ENCODE measurements at regions not wholly inside any gene's neighbourhood (a gene's known extent, or its start where the extent isn't known, plus 50 kb on each side); places are given as distances from the start of the nearest gene placed in this dataset.
"Not testable (repeated sequence)": the region's sequence is repeated elsewhere in the genome, so short reads cannot be mapped to it uniquely, and the experiment has no call there.

GRCh38 chr4:27635936-27636913 lies 775.6 kb downstream of the STIM2 start:
- DNase-seq (ENCODE audit: low read depth, low spot score) = no peak

GRCh38 chr4:27638163-27638915 lies 777.7 kb downstream of the STIM2 start:
- DNase-seq (ENCODE audit: low read depth, low spot score) = no peak

- DNase-seq (ENCODE audit: low read depth, low spot score) = no peak
Observed at GRCh38 chr4:27643101-27643500, 782.5 kb downstream of the STIM2 start.

GRCh38 chr4:27648416-27648815 lies 787.8 kb downstream of the STIM2 start:
- no peak for DNase-seq (ENCODE audit: low read depth, low spot score)

GRCh38 chr4:27662426-27662825 lies 801.8 kb downstream of the STIM2 start:
- no peak for DNase-seq (ENCODE audit: low read depth, low spot score)

- DNase-seq (ENCODE audit: low read depth, low spot score) = no peak
Observed at GRCh38 chr4:27666943-27667342, 806.3 kb downstream of the STIM2 start.

- no peak for DNase-seq (ENCODE audit: low read depth, low spot score)
Observed at GRCh38 chr4:27668001-27668400, 807.4 kb downstream of the STIM2 start.

- no peak for DNase-seq (ENCODE audit: low read depth, low spot score)
Observed at GRCh38 chr4:27678027-27678426, 817.4 kb downstream of the STIM2 start.

GRCh38 chr4:27684610-27685011 lies 824.0 kb downstream of the STIM2 start:
- DNase-seq (ENCODE audit: low read depth, low spot score) = no peak

GRCh38 chr4:27685091-27685490 lies 824.5 kb downstream of the STIM2 start:
- DNase-seq (ENCODE audit: low read depth, low spot score) = no peak

- DNase-seq (ENCODE audit: low read depth, low spot score) = no peak
Observed at GRCh38 chr4:27685947-27686346, 825.3 kb downstream of the STIM2 start.

- no peak for DNase-seq (ENCODE audit: low read depth, low spot score)
Observed at GRCh38 chr4:27692158-27692557, 831.5 kb downstream of the STIM2 start.

- no peak for DNase-seq (ENCODE audit: low read depth, low spot score)
Observed at GRCh38 chr4:27692868-27693634, 832.4 kb downstream of the STIM2 start.

- not testable (repeated sequence) for DNase-seq (ENCODE audit: low read depth, low spot score)
Observed at GRCh38 chr4:27696257-27696656, 835.6 kb downstream of the STIM2 start.

GRCh38 chr4:27701606-27702005 lies 841.0 kb downstream of the STIM2 start:
- no peak for DNase-seq (ENCODE audit: low read depth, low spot score)

- DNase-seq (ENCODE audit: low read depth, low spot score) = no peak
Observed at GRCh38 chr4:27702730-27703431, 842.2 kb downstream of the STIM2 start.

GRCh38 chr4:27703771-27704170 lies 843.1 kb downstream of the STIM2 start:
- DNase-seq (ENCODE audit: low read depth, low spot score) = no peak

- DNase-seq (ENCODE audit: low read depth, low spot score) = no peak
Observed at GRCh38 chr4:27711041-27711440, 850.4 kb downstream of the STIM2 start.

- no peak for DNase-seq (ENCODE audit: low read depth, low spot score)
Observed at GRCh38 chr4:27714073-27714472, 853.4 kb downstream of the STIM2 start.

GRCh38 chr4:27716693-27717430 lies 856.2 kb downstream of the STIM2 start:
- no peak for DNase-seq (ENCODE audit: low read depth, low spot score)

GRCh38 chr4:27717431-27717755 lies 856.8 kb downstream of the STIM2 start:
- no peak for DNase-seq (ENCODE audit: low read depth, low spot score)

Measured in pulmonary artery endothelial cell (primary cell).